BLaER1 (cell line): ENCODE measurements at regions not wholly inside any gene's neighbourhood (a gene's known extent, or its start where the extent isn't known, plus 50 kb on each side); places are given as distances from the start of the nearest gene placed in this dataset.

ENCODE experiments used
- H3K27ac ChIP-seq: shearing (Covaris generic); formaldehyde crosslinking; 2 replicates; pipeline ENCODE4 v1.8.1; 2022
- H3K27me3 ChIP-seq: shearing (Covaris generic); formaldehyde crosslinking; 2 replicates; pipeline ENCODE4 v1.8.1; 2022
- H3K36me3 ChIP-seq: shearing (Covaris generic); formaldehyde crosslinking; 2 replicates; pipeline ENCODE4 v1.8.1; 2022
- H3K4me1 ChIP-seq: shearing (Covaris generic); formaldehyde crosslinking; 2 replicates; pipeline ENCODE4 v1.8.1; 2022
- H3K4me2 ChIP-seq: shearing (Covaris generic); formaldehyde crosslinking; 2 replicates; pipeline ENCODE4 v1.8.1; 2022
- H3K4me3 ChIP-seq: shearing (Covaris generic); formaldehyde crosslinking; 2 replicates; pipeline ENCODE4 v1.8.1; 2022
- H3K9ac ChIP-seq: shearing (Covaris generic); formaldehyde crosslinking; 2 replicates; pipeline ENCODE4 v1.8.1; 2022
- H3K9me3 ChIP-seq: shearing (Covaris generic); formaldehyde crosslinking; 2 replicates; pipeline ENCODE4 v1.8.1; 2022
- H4K20me1 ChIP-seq: shearing (Covaris generic); formaldehyde crosslinking; 2 replicates; pipeline ENCODE4 v1.8.1; 2022
- Cebpa-rat ChIP-seq: shearing (Covaris generic); IDR thresholded peaks from 2 replicates; pipeline ENCODE4 v1.8.1; 2022

- Histone ChIP-seq H3K4me3 (no peak overlapping the region), H3K27ac (no peak overlapping the region), H3K27me3 (no peaks in the 10 kb centered on the region), H3K4me2 (no peak overlapping the region), H3K4me1 (no peaks in the 10 kb centered on the region), H4K20me1 (no peaks in the 10 kb centered on the region), H3K36me3 (no peaks in the 10 kb centered on the region), H3K9ac (no peak overlapping the region), H3K9me3 (no peaks in the 10 kb centered on the region)
- no peak for TF ChIP-seq Cebpa-rat
Observed at GRCh38 chr9:13428766-13429165, 149.3 kb upstream of the MPDZ start.

GRCh38 chr9:13427587-13427986, 148.1 kb upstream of the MPDZ start:
- Histone ChIP-seq H3K27ac (no peak overlapping the region), H4K20me1 (no peaks in the 10 kb centered on the region), H3K9me3 (no peaks in the 10 kb centered on the region), H3K4me1 (no peaks in the 10 kb centered on the region), H3K4me3 (no peak overlapping the region), H3K4me2 (no peak overlapping the region), H3K27me3 (no peaks in the 10 kb centered on the region), H3K9ac (no peak overlapping the region), H3K36me3 (no peaks in the 10 kb centered on the region)
- TF ChIP-seq Cebpa-rat, result no peak

GRCh38 chr9:13426606-13427005, 147.1 kb upstream of the MPDZ start:
- TF ChIP-seq Cebpa-rat, result no peak

GRCh38 chr9:13424872-13425271, 145.4 kb upstream of the MPDZ start:
- Histone ChIP-seq H3K4me2 (no peak overlapping the region), H3K27me3 (no peaks in the 10 kb centered on the region), H3K4me3 (no peak overlapping the region), H3K9ac (no peak overlapping the region), H3K4me1 (no peaks in the 10 kb centered on the region), H4K20me1 (no peaks in the 10 kb centered on the region), H3K9me3 (no peaks in the 10 kb centered on the region), H3K36me3 (no peaks in the 10 kb centered on the region), H3K27ac (no peak overlapping the region)
- no peak for TF ChIP-seq Cebpa-rat

More at GRCh38 chr9:13426606-13427005, 147.1 kb upstream of the MPDZ start:
- Histone ChIP-seq H3K4me3 (no peak overlapping the region), H3K27ac (no peak overlapping the region), H3K27me3 (no peaks in the 10 kb centered on the region), H3K4me1 (no peaks in the 10 kb centered on the region), H4K20me1 (no peaks in the 10 kb centered on the region), H3K9ac (no peak overlapping the region), H3K9me3 (no peaks in the 10 kb centered on the region), H3K36me3 (no peaks in the 10 kb centered on the region), H3K4me2 (no peak overlapping the region)

GRCh38 chr9:13424204-13424603, 144.7 kb upstream of the MPDZ start:
- H3K4me3 ChIP-seq, result no peak overlapping the region
- no peak for TF ChIP-seq Cebpa-rat
- no peaks in the 10 kb centered on the region for H3K36me3 ChIP-seq
- no peaks in the 10 kb centered on the region for H4K20me1 ChIP-seq
- H3K27me3 ChIP-seq, result no peaks in the 10 kb centered on the region
- H3K4me2 ChIP-seq, result no peak overlapping the region
- no peaks in the 10 kb centered on the region for H3K4me1 ChIP-seq
- no peak overlapping the region for H3K27ac ChIP-seq
- no peak overlapping the region for H3K9ac ChIP-seq
- H3K9me3 ChIP-seq, result no peaks in the 10 kb centered on the region

GRCh38 chr9:13414349-13414748, 134.9 kb upstream of the MPDZ start:
- no peak overlapping the region for H3K4me3 ChIP-seq
- H3K9me3 ChIP-seq, result no peaks in the 10 kb centered on the region
- H3K4me2 ChIP-seq, result no peak overlapping the region
- no peak overlapping the region for H3K27ac ChIP-seq
- H3K4me1 ChIP-seq, result no peaks in the 10 kb centered on the region
- no peaks in the 10 kb centered on the region for H3K36me3 ChIP-seq
- H3K9ac ChIP-seq, result no peak overlapping the region
- H4K20me1 ChIP-seq, result no peaks in the 10 kb centered on the region
- no peak for TF ChIP-seq Cebpa-rat
- no peaks in the 10 kb centered on the region for H3K27me3 ChIP-seq

GRCh38 chr9:13412331-13412730, 132.8 kb upstream of the MPDZ start:
- Histone ChIP-seq H3K4me2 (no peak overlapping the region), H3K36me3 (no peaks in the 10 kb centered on the region), H3K27me3 (no peaks in the 10 kb centered on the region), H3K9ac (no peak overlapping the region), H3K9me3 (no peaks in the 10 kb centered on the region), H3K27ac (no peak overlapping the region), H3K4me1 (no peaks in the 10 kb centered on the region), H3K4me3 (no peak overlapping the region), H4K20me1 (no peaks in the 10 kb centered on the region)
- TF ChIP-seq Cebpa-rat, result no peak

GRCh38 chr9:13411791-13412190, 132.3 kb upstream of the MPDZ start:
- H4K20me1 ChIP-seq, result no peaks in the 10 kb centered on the region
- no peaks in the 10 kb centered on the region for H3K36me3 ChIP-seq
- no peak for TF ChIP-seq Cebpa-rat
- H3K4me1 ChIP-seq, result no peaks in the 10 kb centered on the region
- H3K9ac ChIP-seq, result no peak overlapping the region
- no peaks in the 10 kb centered on the region for H3K9me3 ChIP-seq
- no peak overlapping the region for H3K4me2 ChIP-seq
- H3K27ac ChIP-seq, result no peak overlapping the region
- H3K4me3 ChIP-seq, result no peak overlapping the region
- H3K27me3 ChIP-seq, result no peaks in the 10 kb centered on the region

GRCh38 chr9:13410566-13411031, 131.1 kb upstream of the MPDZ start:
- no peaks in the 10 kb centered on the region for H3K36me3 ChIP-seq
- no peak overlapping the region for H3K4me2 ChIP-seq
- no peak overlapping the region for H3K27ac ChIP-seq
- H3K9ac ChIP-seq, result no peak overlapping the region
- no peaks in the 10 kb centered on the region for H3K27me3 ChIP-seq
- H3K4me3 ChIP-seq, result no peak overlapping the region
- H3K9me3 ChIP-seq, result no peaks in the 10 kb centered on the region
- no peaks in the 10 kb centered on the region for H3K4me1 ChIP-seq
- no peak for TF ChIP-seq Cebpa-rat
- H4K20me1 ChIP-seq, result no peaks in the 10 kb centered on the region

- Histone ChIP-seq H3K4me2 (no peak overlapping the region), H3K9me3 (peaks cover 4% of the 10 kb centered on the region; the same call in 1 of the 2 replicates), H3K27ac (no peak overlapping the region), H3K4me3 (no peak overlapping the region), H4K20me1 (no peaks in the 10 kb centered on the region), H3K36me3 (no peaks in the 10 kb centered on the region), H3K9ac (no peak overlapping the region), H3K4me1 (no peaks in the 10 kb centered on the region), H3K27me3 (no peaks in the 10 kb centered on the region)
- no peak for TF ChIP-seq Cebpa-rat
Observed at GRCh38 chr9:13397661-13398060, 118.2 kb upstream of the MPDZ start.

- H4K20me1 ChIP-seq, result no peaks in the 10 kb centered on the region
- H3K27ac ChIP-seq, result no peak overlapping the region
- no peaks in the 10 kb centered on the region for H3K36me3 ChIP-seq
- H3K4me3 ChIP-seq, result no peak overlapping the region
- H3K4me1 ChIP-seq, result no peaks in the 10 kb centered on the region
- H3K27me3 ChIP-seq, result no peaks in the 10 kb centered on the region
- H3K4me2 ChIP-seq, result no peak overlapping the region
- no peak overlapping the region for H3K9ac ChIP-seq
- TF ChIP-seq Cebpa-rat, result no peak
- peaks cover 9% of the 10 kb centered on the region; the same call in 1 of the 2 replicates for H3K9me3 ChIP-seq
Observed at GRCh38 chr9:13397220-13397619, 117.7 kb upstream of the MPDZ start.
